SH-SY5Y (cell line): ENCODE measurements at regions not wholly inside any gene's neighbourhood (a gene's known extent, or its start where the extent isn't known, plus 50 kb on each side); places are given as distances from the start of the nearest gene placed in this dataset.

Experiments
- GATA2 ChIP-seq: IDR thresholded peaks from 2 replicates; pipeline ENCODE4 v1.6.1; 2011; ENCODE audit warnings: mild to moderate bottlenecking, low read depth, low read length
- GATA3 ChIP-seq: IDR thresholded peaks from 2 replicates; pipeline ENCODE4 v1.6.1; 2011; ENCODE audit warnings: low read depth, mild to moderate bottlenecking, low read length, moderate library complexity

GRCh38 chr6:135782546-135782945 is 69.0 kb upstream of the PDE7B start:
- TF ChIP-seq GATA2 (no peak), GATA3 (no peak)
